ENCODE measurements at regions not wholly inside any gene's neighbourhood (a gene's known extent, or its start where the extent isn't known, plus 50 kb on each side); places are given as distances from the start of the nearest gene placed in this dataset.

GRCh38 chr18:51757255-51757924 lies 559.9 kb upstream of the MEX3C start:
- ChIA-PET CTCF (ENCODE audit: low intra/inter-chr PET ratio, low total read pairs) (no interaction called here), POLR2A (no interaction called here)
- intact Hi-C loops (cut with micrococcal nuclease; ENCODE audit: unreplicated experiment), result no loop called here
- DNase-seq (ENCODE audit: low spot score), result peak; percentile 39
- WGBS (ENCODE audit: low lambda C conversion rate), result 3% methylated on average over 5 of the region's 5 CpGs
- Histone ChIP-seq H3K9ac (ENCODE audit: insufficient read depth, low read depth, low read length) (no peak overlapping the region), H3K4me3 (replicated peaks in 1 of 3; ENCODE audit: insufficient read depth in 1 of 3, low read depth in 2 of 3, low read length in 3 of 3) (no peak overlapping the region), H3K79me2 (ENCODE audit: insufficient read depth, low read length) (no peaks in the 10 kb centered on the region), H3K27ac (ENCODE audit: extremely low read length, insufficient read depth, low read length) (no peak overlapping the region), H3K4me2 (ENCODE audit: low read depth, low read length) (no peak overlapping the region), H3K27me3 (ENCODE audit: control insufficient read depth in 1 of 2, insufficient read depth in 2 of 2, low read length in 2 of 2) (no peaks in the 10 kb centered on the region; a peak in 1 of 5 replicates), H3K36me3 (replicated peaks in 1 of 2; ENCODE audit: control insufficient read depth in 1 of 2, insufficient read depth in 2 of 2, low read length in 2 of 2) (no peaks in the 10 kb centered on the region), H4K20me1 (ENCODE audit: insufficient read depth, low read length) (no peaks in the 10 kb centered on the region), H3K9me3 (ENCODE audit: low read length) (peaks cover 8% of the 10 kb centered on the region), H2AFZ (ENCODE audit: low read length) (no peak overlapping the region), H3K4me1 (ENCODE audit: insufficient read depth, low read length) (peaks cover 14% of the 10 kb centered on the region)
- in situ Hi-C loops (cut with HindIII; ENCODE audit: extremely low pct_ligation_motif_present, low pct_unique_long_range_greater_than_20kb), result loop anchor here (25.0 kb wide), 1 partner anchor 95 kb away; no protein-coding TSS in a partner anchor
- peak; percentile 100 for ATAC-seq
- BruUV-seq (replicated peaks), result no TSS peak
- no peak for FAIRE-seq
- no peak for TF ChIP-seq NR2F6 (IDR thresholded peaks at IDR 0.05)
- TF ChIP-seq NR2F6 (CRISPR knock-in tag; IDR thresholded peaks at IDR 0.05), result peak; percentile 32; the same call in 1 of the 2 replicates
- TF ChIP-seq HDAC2 (CRISPR knock-in tag; IDR thresholded peaks at IDR 0.05), result peak; percentile 41; the same call in 1 of the 2 replicates
- peak; percentile 52 for TF ChIP-seq MED1 (CRISPR knock-in tag; IDR thresholded peaks at IDR 0.05)
- 0 out of 2 replicates have a peak, but pooled peaks have one; percentile 36 for TF ChIP-seq TARDBP (CRISPR knock-in tag; IDR thresholded peaks at IDR 0.05)
- TF ChIP-seq ZBTB34 (CRISPR knock-in tag; IDR thresholded peaks at IDR 0.05), result peak; percentile 61; the same call in 1 of the 2 replicates
- TF ChIP-seq ZNF790 (CRISPR knock-in tag; IDR thresholded peaks at IDR 0.05; ENCODE audit: borderline replicate concordance), result no peak
- TF ChIP-seq, protein P1, sequence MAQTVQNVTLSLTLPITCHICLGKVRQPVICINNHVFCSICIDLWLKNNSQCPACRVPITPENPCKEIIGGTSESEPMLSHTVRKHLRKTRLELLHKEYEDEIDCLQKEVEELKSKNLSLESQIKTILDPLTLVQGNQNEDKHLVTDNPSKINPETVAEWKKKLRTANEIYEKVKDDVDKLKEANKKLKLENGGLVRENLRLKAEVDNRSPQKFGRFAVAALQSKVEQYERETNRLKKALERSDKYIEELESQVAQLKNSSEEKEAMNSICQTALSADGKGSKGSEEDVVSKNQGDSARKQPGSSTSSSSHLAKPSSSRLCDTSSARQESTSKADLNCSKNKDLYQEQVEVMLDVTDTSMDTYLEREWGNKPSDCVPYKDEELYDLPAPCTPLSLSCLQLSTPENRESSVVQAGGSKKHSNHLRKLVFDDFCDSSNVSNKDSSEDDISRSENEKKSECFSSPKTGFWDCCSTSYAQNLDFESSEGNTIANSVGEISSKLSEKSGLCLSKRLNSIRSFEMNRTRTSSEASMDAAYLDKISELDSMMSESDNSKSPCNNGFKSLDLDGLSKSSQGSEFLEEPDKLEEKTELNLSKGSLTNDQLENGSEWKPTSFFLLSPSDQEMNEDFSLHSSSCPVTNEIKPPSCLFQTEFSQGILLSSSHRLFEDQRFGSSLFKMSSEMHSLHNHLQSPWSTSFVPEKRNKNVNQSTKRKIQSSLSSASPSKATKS (CRISPR knock-in tag; IDR thresholded peaks at IDR 0.05), result no peak
- TF ChIP-seq NR2C2 (CRISPR knock-in tag; IDR thresholded peaks at IDR 0.05; ENCODE audit: borderline replicate concordance), result peak; percentile 39; the same call in 1 of the 2 replicates
- TF ChIP-seq AGO1 (IDR thresholded peaks at IDR 0.05; ENCODE audit: low read depth, low read length, poor library complexity, severe bottlenecking), result no peak
- peak; percentile 44; the same call in 1 of the 2 replicates for TF ChIP-seq EHMT2 (IDR thresholded peaks at IDR 0.05; ENCODE audit: borderline replicate concordance, low read depth, low read length)
- TF ChIP-seq HHEX (CRISPR knock-in tag; IDR thresholded peaks at IDR 0.05), result peak; percentile 21; the same call in 1 of the 2 replicates
- no peak for TF ChIP-seq FOXK1 (CRISPR knock-in tag; IDR thresholded peaks at IDR 0.05; ENCODE audit: borderline replicate concordance, low read depth)
- no peak for TF ChIP-seq KDM5B (CRISPR knock-in tag; IDR thresholded peaks at IDR 0.05; ENCODE audit: borderline replicate concordance)
- TF ChIP-seq, protein P2, sequence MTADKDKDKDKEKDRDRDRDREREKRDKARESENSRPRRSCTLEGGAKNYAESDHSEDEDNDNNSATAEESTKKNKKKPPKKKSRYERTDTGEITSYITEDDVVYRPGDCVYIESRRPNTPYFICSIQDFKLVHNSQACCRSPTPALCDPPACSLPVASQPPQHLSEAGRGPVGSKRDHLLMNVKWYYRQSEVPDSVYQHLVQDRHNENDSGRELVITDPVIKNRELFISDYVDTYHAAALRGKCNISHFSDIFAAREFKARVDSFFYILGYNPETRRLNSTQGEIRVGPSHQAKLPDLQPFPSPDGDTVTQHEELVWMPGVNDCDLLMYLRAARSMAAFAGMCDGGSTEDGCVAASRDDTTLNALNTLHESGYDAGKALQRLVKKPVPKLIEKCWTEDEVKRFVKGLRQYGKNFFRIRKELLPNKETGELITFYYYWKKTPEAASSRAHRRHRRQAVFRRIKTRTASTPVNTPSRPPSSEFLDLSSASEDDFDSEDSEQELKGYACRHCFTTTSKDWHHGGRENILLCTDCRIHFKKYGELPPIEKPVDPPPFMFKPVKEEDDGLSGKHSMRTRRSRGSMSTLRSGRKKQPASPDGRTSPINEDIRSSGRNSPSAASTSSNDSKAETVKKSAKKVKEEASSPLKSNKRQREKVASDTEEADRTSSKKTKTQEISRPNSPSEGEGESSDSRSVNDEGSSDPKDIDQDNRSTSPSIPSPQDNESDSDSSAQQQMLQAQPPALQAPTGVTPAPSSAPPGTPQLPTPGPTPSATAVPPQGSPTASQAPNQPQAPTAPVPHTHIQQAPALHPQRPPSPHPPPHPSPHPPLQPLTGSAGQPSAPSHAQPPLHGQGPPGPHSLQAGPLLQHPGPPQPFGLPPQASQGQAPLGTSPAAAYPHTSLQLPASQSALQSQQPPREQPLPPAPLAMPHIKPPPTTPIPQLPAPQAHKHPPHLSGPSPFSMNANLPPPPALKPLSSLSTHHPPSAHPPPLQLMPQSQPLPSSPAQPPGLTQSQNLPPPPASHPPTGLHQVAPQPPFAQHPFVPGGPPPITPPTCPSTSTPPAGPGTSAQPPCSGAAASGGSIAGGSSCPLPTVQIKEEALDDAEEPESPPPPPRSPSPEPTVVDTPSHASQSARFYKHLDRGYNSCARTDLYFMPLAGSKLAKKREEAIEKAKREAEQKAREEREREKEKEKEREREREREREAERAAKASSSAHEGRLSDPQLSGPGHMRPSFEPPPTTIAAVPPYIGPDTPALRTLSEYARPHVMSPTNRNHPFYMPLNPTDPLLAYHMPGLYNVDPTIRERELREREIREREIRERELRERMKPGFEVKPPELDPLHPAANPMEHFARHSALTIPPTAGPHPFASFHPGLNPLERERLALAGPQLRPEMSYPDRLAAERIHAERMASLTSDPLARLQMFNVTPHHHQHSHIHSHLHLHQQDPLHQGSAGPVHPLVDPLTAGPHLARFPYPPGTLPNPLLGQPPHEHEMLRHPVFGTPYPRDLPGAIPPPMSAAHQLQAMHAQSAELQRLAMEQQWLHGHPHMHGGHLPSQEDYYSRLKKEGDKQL (CRISPR knock-in tag; IDR thresholded peaks at IDR 0.05; ENCODE audit: low read depth), result 0 out of 2 replicates have a peak, but pooled peaks have one; percentile 17
- peak; percentile 87; the same call in 1 of the 2 replicates for TF ChIP-seq WIZ (CRISPR knock-in tag; IDR thresholded peaks at IDR 0.05)

Measured in HepG2 (cell line).